Stomach smooth muscle (tissue), 2 donors: ENCODE measurements at regions not wholly inside any gene's neighbourhood (a gene's known extent, or its start where the extent isn't known, plus 50 kb on each side); places are given as distances from the start of the nearest gene placed in this dataset.

Experiments used
- H3K27ac ChIP-seq: one replicate; pipeline ENCODE4 v1.7.0; 2013; ENCODE audit warnings: mild to moderate bottlenecking, low read length, inconsistent platforms
- H3K27me3 ChIP-seq, 2 donors: one replicate each; pipeline ENCODE4 v1.7.0; 2013; ENCODE audit warnings: low read length in 2 of 2; ENCODE audit not compliant: insufficient read depth in 2 of 2, control insufficient read depth in 1 of 2
- H3K36me3 ChIP-seq, 2 donors: one replicate each; pipeline ENCODE4 v1.7.0; 2013; ENCODE audit warnings: low read length in 2 of 2; ENCODE audit not compliant: control insufficient read depth in 2 of 2, insufficient read depth in 2 of 2
- H3K4me1 ChIP-seq: one replicate; pipeline ENCODE4 v1.7.0; 2013; ENCODE audit warnings: low read length; ENCODE audit not compliant: control insufficient read depth, insufficient read depth
- H3K4me3 ChIP-seq, 2 donors: one replicate each; pipeline ENCODE4 v1.7.0; 2013; ENCODE audit warnings: low read length in 2 of 2
- H3K9ac ChIP-seq, 2 donors: one replicate each; pipeline ENCODE4 v1.7.0; 2013; ENCODE audit warnings: low read length in 2 of 2, mild to moderate bottlenecking in 1 of 2
- H3K9me3 ChIP-seq, 2 donors: one replicate each; pipeline ENCODE4 v1.7.0; 2013; ENCODE audit warnings: low read length in 2 of 2; ENCODE audit not compliant: control insufficient read depth in 2 of 2
- donor health status: healthy.
- donor health status: Pancreatic carcinoma.

DNA sequence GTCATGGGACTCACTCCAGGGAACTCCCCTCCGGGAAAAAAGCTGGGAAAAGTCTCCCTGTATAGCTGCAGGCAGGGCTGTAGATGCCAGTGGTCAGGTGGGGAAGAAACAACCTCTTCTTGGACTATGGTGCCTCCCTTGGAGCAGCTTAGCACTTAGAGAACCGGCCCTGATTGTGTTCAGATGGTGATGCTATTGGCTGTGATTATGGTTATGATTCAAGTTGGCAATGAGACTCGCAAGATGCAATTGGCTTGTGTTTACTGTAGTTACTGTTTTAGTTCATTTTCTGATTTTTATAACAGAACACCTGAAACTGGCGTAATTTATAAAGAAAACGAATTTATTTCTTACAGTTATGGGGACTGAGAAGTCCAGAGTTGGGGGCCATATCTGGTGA, 80.9 kb upstream of the ADRA1D start:
- peaks cover 3% of the 10 kb centered on the region for H3K4me1 ChIP-seq
- peaks cover 0 to 3% of the 10 kb centered on the region in 2 donors for H3K27me3 ChIP-seq
- H3K36me3 ChIP-seq = no peaks in the 10 kb centered on the region
- H3K4me3 ChIP-seq = no peak overlapping the region
- peaks cover 0 to 5% of the 10 kb centered on the region in 2 donors for H3K9me3 ChIP-seq
- H3K27ac ChIP-seq = no peak overlapping the region
- no peak overlapping the region for H3K9ac ChIP-seq

DNA sequence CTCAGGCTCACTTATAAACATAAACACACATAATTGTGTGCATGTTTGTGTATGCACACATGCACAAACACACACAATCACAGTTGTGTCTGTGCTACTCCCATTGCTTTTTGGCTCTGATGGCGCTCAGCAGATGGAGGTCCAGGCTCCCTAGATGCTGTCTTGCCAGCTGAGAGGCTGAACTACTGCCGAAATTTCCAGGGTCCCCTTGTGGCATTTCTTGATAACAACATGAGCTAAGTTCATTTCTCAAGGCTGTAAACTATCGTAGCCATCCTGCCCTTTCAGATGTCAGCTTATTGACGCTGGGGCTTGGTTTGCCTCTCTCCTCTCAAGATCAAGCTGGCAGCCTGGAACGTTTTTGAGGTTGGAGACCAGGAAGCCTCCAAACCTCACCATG, 80.1 kb upstream of the ADRA1D start:
- peaks cover 0 to 3% of the 10 kb centered on the region in 2 donors for H3K27me3 ChIP-seq
- no peaks in the 10 kb centered on the region for H3K36me3 ChIP-seq
- H3K9me3 ChIP-seq = peaks cover 0 to 5% of the 10 kb centered on the region in 2 donors
- no peaks in the 10 kb centered on the region for H3K4me1 ChIP-seq
- no peak overlapping the region for H3K27ac ChIP-seq
- H3K4me3 ChIP-seq = no peak overlapping the region
- H3K9ac ChIP-seq = no peak overlapping the region

DNA sequence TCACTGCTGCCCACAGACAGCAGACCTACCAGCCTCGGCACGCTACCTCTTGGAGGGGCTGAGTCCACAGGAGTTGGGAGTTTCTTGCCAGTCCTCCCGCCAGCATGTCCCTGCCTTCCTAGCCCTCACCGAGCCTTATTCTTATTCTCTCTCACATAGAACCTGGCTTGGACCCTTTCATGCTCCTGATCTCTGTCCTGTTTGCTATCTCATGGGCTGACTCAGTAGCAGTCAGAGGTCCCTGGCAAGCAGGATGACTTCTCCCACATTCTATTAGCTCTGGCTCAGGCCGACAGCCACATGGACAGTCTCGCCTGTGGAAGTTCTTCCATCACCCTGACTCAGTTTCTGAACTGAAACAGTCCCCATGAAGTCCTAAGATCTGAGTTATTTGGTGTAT, 79.5 kb upstream of the ADRA1D start:
- H3K36me3 ChIP-seq = no peaks in the 10 kb centered on the region
- no peaks in the 10 kb centered on the region for H3K4me1 ChIP-seq
- H3K9ac ChIP-seq = no peak overlapping the region
- no peak overlapping the region for H3K27ac ChIP-seq
- H3K9me3 ChIP-seq = peaks cover 0 to 5% of the 10 kb centered on the region in 2 donors
- H3K27me3 ChIP-seq = peaks cover 0 to 3% of the 10 kb centered on the region in 2 donors
- H3K4me3 ChIP-seq = no peak overlapping the region

DNA sequence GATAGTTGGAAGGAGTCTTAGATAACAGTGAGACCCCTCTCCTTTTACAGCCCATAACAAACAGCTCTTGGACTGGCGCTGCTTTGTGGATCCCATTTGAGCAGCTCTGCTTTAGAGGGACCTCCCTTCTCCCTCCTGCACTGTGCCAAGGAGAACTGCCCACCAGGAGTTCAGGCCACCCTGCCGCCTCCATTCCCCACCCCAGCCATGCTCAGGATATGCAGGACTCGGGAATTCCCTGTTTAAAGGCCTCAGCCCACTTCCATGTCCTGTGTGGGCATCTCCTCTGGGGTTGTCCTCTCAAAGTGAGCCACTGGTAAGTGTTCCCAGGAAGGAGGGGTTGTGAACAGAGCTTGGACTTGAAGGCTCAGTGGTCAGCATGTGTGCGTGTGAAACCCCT, 78.9 kb upstream of the ADRA1D start:
- H3K36me3 ChIP-seq = no peaks in the 10 kb centered on the region

DNA sequence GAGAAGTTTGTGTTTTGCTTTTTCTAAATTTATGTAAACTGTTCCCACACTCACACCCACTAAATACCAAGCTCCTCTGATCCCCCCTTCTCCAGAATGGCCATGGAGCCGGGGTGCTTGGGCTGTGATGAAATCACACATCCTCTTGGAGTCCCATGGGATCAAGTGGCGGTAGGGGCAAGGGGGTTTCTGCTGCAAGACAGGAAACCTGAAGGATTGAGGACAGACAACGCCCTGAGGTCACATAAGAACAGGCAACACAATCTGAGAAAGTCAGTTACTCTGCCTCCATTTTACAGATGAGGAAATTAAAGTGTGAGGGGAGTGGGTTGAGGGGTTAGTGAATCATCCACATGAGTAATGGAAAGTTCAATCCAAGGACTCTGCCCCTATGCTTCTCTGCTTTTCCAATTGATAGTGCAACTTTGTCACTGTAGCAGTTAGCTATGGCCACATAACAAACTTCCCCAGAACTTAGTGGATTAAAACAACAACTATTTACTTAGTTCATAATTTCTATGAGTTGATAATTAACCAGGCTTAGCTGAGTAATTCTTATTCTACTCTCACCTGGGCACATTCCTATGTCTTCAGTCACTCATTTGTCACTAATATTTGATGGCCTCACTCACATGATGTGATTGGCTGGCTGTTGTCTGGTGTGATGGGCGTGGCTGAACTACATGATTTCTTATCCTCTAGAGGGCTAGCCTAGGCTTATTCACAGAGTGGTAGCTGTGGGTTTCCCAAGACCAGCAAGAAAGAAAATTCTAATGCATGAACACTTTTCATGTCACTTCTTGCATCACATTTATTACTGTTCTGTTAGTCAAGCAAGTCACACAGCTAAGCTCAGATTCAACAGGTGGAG, 77.3 kb upstream of the ADRA1D start:
- H3K4me1 ChIP-seq = no peaks in the 10 kb centered on the region
- H3K9me3 ChIP-seq = peaks cover 0 to 8% of the 10 kb centered on the region in 2 donors
- no peak overlapping the region for H3K9ac ChIP-seq
- no peak overlapping the region for H3K27ac ChIP-seq
- H3K36me3 ChIP-seq = no peaks in the 10 kb centered on the region
- H3K4me3 ChIP-seq = no peak overlapping the region
- no peaks in the 10 kb centered on the region for H3K27me3 ChIP-seq

More for the DNA sequence above, 78.9 kb upstream of the ADRA1D start:
- no peak overlapping the region for H3K9ac ChIP-seq
- H3K4me1 ChIP-seq = no peaks in the 10 kb centered on the region
- H3K4me3 ChIP-seq = no peak overlapping the region
- H3K9me3 ChIP-seq = peaks cover 0 to 5% of the 10 kb centered on the region in 2 donors
- H3K27ac ChIP-seq = no peak overlapping the region
- peaks cover 0 to 3% of the 10 kb centered on the region in 2 donors for H3K27me3 ChIP-seq

DNA sequence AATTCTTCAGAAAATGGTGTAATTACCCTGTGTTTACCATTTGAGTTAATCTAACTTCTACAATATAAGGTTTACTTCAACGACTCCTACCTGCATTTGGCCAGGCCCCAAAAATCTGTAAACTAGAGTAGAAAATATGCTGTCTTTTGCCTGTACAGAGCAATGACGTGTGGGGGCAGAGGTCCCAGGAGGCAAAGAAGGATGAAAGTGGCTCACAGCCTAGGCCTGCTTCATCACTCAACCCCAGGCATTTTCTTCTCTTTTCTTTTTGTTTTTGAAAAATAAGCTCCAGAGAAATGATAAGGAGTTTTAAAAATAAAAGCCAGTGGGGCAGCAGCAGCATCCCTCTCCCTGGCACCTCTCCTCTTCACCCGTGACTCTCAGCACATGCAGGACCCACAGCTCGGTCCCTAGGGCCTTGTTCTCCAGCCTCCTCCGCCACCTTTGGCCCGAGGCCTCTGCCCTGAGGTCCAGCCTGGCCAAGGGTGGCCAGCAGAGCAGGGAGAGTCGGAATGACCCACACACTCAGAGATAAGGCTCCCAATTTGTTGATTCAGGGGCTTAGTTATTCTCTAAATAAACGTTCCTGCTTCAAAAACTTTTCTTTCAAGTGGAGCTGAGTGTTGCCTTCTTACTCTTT, 76.6 kb upstream of the ADRA1D start:
- H3K4me3 ChIP-seq = no peak overlapping the region
- H3K9ac ChIP-seq = no peak overlapping the region
- no peaks in the 10 kb centered on the region for H3K36me3 ChIP-seq
- H3K27me3 ChIP-seq = no peaks in the 10 kb centered on the region
- no peaks in the 10 kb centered on the region for H3K4me1 ChIP-seq
- H3K9me3 ChIP-seq = peaks cover 0 to 8% of the 10 kb centered on the region in 2 donors
- H3K27ac ChIP-seq = no peak overlapping the region

DNA sequence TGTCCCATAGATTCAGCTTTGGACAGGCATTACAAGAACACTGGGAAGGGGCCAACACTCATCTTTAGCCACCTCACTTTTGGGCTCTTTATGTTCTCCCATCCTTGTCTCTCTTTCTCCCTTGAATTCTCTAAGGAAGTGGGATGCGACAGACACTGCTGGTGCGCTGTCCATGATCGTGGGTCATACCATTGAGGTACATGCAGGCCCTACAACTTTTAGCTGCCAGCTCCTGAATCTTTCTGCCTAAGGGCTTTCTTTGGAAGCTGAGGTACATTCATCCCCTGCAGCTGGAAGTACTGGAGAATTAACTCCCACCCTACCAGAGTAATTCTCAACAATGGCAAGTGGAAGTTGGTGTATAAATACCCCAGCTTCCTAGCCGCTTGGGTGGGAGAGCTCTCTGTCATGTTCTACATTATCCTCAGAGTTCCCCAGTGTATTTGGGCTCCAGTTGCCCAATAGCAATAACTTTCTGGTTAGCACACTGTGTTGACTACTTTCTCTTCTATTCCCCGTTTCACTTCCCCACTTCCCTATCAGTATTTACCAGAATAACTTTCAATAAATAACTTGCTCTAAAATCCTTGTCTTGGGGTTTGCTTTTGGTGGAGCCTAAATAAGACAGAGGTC, 75.6 kb upstream of the ADRA1D start:
- no peaks in the 10 kb centered on the region for H3K27me3 ChIP-seq
- H3K4me3 ChIP-seq = no peak overlapping the region
- H3K4me1 ChIP-seq = no peaks in the 10 kb centered on the region
- H3K9ac ChIP-seq = no peak overlapping the region
- H3K27ac ChIP-seq = no peak overlapping the region
- peaks cover 0 to 8% of the 10 kb centered on the region in 2 donors for H3K9me3 ChIP-seq
- H3K36me3 ChIP-seq = no peaks in the 10 kb centered on the region

DNA sequence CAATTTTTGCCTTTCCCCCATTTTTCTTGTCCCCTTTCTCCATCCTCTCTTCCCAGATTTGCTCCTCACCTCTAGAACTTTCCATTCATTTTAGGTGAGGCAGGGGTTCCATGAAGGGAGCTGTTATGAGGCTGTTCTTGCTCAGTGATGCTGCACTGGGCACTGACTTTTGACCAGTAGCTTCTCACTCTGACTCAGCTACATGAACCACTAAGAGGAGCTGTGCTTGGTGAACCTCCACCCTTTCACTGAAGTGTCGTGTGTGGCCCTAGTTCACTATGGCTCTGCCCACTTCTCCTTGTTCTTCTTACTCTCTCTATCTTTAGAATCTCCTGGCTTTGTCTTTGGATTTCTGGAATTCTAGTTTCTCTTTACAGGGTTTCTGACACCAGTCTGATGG, 73.4 kb upstream of the ADRA1D start:
- no peak overlapping the region for H3K4me3 ChIP-seq
- H3K27ac ChIP-seq = no peak overlapping the region
- peaks cover 0 to 12% of the 10 kb centered on the region in 2 donors for H3K9me3 ChIP-seq
- H3K36me3 ChIP-seq = no peaks in the 10 kb centered on the region
- no peaks in the 10 kb centered on the region for H3K27me3 ChIP-seq
- no peak overlapping the region for H3K9ac ChIP-seq
- H3K4me1 ChIP-seq = no peaks in the 10 kb centered on the region

DNA sequence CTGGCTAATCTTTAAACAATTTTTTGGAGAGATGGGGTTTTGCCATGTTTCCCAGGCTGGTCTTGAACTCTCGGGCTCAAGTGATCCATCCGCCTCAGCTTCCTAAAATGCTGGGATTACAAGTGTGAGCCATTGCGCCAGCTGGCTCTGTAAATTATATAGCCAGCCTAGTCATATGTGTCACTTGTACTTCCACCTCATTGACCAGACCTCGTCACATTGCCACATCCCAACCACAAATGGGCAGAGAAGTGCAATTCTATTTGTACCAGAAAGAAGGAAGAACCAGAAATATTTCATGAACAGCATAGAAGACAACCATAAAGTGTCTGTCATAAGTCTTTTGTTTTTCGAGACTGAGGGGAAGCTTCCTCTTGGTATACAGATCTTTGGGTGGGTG, 71.2 kb upstream of the ADRA1D start:
- Histone ChIP-seq H3K9me3 (peaks cover 2 to 7% of the 10 kb centered on the region in 2 donors), H3K4me3 (no peak overlapping the region), H3K9ac (no peak overlapping the region), H3K27ac (no peak overlapping the region), H3K36me3 (no peaks in the 10 kb centered on the region), H3K27me3 (no peaks in the 10 kb centered on the region), H3K4me1 (no peaks in the 10 kb centered on the region)

DNA sequence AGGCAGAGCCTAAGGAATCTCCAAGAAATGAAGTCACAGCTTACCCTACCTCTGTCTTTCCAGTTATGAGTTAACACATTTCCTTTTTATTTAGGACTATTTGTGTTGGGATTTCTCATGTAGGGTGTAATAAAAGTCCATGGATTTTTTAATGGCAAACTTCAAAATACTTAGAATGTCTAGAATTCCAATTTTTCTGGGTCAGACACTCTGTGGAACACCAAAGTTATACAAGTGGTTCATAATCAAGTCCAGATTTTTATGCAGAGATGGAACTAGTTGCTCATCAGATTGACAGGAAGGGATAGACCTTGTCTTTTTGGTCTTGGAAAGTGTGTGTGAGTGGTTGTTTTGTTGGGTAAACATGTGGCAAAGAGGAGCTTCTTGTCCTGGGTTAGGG, 69.8 kb upstream of the ADRA1D start:
- H3K36me3 ChIP-seq = no peaks in the 10 kb centered on the region
- no peak overlapping the region for H3K4me3 ChIP-seq
- H3K9ac ChIP-seq = no peak overlapping the region
- H3K27me3 ChIP-seq = no peaks in the 10 kb centered on the region
- no peak overlapping the region for H3K27ac ChIP-seq
- H3K9me3 ChIP-seq = peaks cover 2 to 7% of the 10 kb centered on the region in 2 donors
- no peaks in the 10 kb centered on the region for H3K4me1 ChIP-seq
